Ramos (cell line): ENCODE measurements at regions not wholly inside any gene's neighbourhood (a gene's known extent, or its start where the extent isn't known, plus 50 kb on each side); places are given as distances from the start of the nearest gene placed in this dataset.

ENCODE experiments used
- in situ Hi-C: fragments of 300-500 bp; cut with MboI; formaldehyde crosslinking; loops from one replicate; pipeline ENCODE4 v1.14.3; 2022; ENCODE audit warnings: low sequenced_read_pairs; ENCODE audit not compliant: unreplicated experiment

DNA sequence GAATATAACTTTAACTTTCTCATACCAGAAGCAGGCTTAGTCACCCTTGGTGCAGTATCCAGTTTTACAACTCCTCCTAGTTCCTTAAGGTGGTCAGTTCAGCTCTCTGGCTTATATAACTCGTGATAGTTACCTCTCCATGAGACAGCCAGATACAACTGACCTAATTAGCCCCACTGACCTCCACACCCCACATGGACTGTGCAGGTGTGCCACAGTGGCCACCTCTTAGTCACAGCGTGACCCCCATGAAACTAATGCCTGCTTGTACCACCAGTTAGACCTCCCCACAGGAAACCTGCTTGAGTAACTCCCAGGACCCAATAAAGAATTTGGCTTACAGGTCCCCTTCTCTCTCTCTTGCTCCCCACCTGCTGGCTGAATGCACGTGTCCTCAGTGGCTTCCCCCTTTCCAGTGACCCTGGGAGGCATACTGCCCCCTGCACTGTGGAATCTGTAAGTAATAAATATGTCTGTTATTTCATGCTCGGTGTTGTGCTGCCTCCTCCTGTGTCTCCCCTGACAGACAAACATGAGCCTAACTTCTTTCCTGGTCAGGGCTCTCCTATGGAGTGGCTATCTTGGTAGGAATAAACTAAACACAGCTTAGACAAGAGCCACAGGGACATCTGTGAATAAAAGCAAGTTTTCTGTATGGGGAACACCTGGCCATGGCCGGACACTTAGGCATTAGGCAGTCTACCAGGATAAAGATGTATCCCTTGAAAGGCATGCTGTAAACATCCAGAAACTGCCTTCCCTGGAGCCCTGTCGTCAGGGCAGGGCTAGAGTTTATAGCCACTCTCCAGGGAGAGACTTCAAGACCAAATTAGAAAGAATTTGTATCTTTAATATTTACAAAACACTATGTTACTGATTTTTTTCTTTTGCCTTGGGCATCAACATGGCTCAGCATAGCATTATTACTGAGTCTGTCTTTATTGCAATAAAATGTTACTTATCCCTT, 209.7 kb upstream of the BOD1L1 start:
- in situ Hi-C loops, result no loop called here

DNA sequence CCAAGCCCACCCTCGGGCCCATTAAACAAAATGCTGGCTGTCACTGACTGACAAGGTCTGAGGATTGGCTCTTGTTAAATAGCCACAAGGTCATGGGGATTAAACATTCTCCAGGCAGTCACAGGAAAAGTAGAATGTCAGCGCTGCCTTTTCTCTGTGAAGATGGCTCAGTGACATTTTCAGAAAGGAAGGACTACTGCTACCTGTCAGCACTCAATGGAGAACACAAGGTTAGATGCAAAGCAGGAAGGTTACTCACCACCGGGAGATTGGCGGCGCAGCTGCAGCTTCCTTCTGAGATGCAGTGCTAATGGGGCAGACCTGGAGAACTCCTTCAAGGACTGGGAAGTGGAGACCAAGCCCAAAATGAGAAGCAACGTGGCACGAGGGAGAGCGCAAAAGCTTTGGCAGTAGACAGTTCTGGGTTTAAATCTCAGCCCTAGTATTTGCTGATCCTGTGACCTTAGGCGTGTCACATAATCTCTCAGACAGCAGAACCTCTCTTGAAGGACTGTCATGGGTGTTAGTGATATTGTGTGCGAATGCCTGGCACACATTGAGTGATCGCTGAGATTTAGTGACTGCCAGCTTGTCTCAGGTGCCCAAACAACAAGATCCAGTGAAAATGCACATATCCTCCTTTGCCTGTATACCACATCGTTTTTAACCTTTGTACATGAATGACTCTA, 213.1 kb upstream of the BOD1L1 start:
- in situ Hi-C loops, result no loop called here

DNA sequence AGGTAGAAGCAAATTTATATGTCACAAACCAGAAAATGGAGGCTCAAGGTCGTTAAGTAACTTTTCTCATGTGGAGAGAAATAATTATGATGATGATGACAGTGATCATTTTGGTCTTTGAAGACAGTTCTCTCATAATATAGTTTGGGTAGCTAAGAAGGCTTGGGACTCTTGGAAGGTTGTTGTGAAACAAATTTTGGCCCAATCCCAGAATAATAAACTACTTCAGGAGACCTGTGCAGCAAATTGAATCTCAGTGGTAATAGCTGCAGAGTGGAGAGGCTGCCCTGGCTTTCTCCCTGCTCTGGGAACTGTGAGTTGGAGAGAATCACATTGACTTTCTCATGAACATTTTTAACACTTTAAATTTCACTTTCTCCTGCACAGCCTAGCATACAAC, 217.2 kb upstream of the BOD1L1 start:
- in situ Hi-C loops, result no loop called here

DNA sequence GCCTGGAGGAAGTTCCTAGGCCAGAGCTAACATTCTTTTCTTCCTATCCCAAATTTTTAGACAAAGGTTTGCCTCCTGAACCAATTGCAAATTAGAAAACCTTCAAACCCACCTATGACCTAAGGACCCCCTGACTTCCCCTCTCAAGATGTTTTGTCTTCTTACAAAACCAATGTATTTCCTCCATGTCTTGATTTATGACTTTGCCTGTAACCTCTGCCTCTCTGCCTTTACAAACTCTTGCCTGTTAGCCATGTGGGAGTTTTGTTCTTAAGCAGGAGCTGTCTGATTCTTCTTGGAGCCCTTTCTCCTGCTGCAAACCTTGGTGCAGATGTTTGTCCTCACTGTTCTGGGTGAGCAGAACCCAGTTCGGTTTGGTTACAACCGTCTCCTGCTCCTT, 222.3 kb upstream of the BOD1L1 start:
- in situ Hi-C loops, result no loop called here

DNA sequence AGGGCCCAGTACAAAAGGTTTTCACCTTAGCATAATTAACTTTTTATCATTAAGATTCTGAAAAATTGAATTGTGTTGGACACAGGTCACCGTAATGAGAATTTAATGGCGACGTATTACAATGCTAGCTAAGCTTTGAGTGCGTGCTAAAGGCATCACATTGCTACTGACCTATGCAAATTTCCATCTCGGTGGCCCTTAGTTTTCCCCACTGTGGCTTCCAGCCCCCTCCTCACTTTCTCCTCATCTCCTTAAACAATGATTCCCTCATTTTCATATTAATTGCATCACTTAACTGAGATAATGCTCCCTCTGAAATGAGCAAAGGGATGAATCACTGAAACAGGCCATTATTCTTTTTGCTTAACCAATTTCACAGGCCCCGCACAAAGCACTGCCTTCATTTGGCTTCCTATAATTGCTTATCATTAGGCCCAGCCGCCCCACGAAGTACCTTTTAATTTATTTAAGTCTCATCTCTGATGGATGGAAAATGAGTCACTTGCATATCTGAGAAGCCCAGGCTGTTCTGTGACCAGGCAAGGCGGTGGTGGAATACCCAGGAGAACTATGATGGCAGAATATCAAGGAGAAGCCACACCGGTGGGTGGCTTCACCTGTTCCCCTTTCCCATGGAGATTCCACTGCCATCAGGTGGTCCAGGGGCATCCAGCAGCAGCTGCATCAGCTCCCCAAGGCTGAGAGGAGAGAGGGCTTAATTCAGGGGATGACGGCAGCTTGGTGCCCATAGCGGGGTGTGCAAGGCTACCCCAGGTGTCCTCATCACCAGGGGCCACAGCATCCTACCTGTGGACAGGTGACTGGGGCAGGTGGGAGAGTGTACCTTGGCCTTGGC, 223.8 kb upstream of the BOD1L1 start:
- in situ Hi-C loops, result no loop called here

DNA sequence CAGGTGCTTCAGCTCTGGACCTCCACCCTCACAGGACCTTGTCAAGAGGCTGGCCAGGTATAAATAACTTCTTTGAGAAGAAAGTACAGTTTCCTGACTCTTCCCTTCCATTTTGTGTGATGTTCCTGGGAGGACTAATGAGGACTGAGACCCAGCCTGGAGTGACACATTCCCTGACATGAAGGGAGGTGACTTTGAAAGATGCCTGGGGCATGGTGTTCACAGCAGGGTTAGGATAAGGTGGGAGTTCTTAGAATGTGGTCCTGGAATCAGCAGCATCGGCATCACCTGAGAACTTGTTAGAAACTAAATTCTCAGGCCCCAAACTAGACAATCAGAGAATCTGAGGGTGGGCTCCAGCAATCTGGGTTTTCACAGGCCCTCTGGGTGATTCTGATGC, 224.9 kb upstream of the BOD1L1 start:
- in situ Hi-C loops, result no loop called here

DNA sequence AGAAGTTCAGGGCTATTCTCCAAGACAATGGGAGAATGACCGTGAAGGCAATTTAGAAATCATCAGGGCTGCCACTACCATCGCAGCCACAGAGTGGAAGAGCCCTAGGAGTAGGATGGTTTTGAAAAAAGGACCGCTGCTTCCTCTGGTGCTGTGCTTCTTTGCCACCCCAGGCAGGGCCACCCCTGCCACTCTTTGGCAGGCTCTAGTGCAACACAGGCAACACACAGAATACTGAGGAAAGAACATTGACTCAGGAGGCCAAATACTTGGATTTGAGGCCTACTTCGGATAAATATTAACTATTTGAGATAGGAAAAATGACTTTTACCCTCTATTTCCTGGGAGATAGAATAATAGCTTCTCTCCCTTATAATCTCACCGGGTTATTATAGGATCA, 228.9 kb upstream of the BOD1L1 start:
- in situ Hi-C loops, result no loop called here

DNA sequence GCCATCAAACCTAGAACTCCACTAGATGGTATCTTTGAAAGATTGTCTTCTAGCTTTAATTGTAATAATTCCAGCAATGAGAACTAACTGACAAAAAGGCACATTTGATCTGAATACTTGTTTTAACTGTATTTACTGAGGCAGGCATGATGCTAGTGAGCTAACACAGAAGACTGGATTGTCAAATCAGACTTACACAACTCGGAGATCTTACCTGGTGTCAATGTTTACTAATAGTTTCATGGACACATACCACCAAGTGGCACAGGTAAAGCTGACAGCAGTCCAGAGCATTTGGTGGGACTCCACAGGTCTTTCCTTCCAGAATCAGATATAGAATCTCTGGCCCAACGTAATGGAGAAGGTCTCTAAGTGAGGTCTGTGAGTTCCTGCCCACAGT, 229.9 kb upstream of the BOD1L1 start:
- in situ Hi-C loops, result no loop called here

DNA sequence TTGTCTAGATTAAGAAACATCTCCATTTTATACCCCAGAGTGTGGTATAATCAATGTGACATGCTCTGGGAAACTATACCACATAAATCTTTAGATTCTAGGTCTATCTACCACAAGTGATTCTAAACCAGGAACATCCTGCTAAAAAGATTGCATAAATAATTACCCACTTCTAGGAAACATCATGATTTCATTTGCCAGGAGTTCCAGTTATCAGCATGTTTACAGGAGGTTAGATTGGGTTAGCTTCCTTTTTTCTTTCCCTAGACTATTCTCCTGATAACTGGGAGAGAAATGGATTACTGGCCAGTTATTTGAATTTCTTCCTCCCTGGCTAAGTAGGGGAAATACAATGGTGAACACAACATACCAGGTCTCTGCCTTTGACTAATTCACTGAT, 230.3 kb upstream of the BOD1L1 start:
- in situ Hi-C loops, result no loop called here

DNA sequence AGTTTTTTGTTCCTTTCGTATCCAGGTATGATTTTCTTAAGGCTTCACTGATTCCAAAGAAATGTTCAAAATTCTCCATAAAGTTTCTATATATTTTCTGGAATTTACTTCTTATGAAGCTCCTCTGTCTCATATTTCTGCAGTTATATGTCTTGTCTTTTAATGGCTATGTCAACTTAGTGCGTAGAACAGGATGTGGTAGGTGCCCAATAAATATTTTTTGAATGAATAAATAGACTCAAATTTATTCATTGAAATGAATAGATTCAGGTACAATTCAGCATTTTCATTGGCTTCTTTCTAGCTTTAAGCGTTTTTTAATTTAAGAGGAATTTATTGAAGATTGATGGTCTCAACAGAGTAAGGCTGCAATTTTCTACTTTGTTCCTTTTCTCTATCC, 231.9 kb upstream of the BOD1L1 start:
- in situ Hi-C loops, result no loop called here

DNA sequence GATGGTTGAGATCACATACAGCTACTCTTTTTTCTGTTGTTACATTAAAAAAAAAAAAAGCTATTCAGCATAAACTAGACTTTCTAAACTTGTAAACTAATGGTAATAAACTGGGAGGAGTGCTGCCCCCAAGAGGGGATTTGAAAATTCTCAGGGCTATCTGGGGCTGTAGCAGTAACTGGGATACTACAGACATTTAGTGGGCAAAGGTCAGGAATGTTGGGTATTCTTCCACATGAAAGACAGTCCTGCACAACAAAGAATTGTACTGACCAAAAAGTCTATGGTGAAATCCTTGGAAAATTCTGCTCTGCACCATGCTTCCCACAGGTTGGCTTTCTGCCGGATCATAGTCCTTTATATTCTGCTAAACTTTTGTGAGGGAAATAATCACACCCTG, 232.6 kb upstream of the BOD1L1 start:
- in situ Hi-C loops, result no loop called here

DNA sequence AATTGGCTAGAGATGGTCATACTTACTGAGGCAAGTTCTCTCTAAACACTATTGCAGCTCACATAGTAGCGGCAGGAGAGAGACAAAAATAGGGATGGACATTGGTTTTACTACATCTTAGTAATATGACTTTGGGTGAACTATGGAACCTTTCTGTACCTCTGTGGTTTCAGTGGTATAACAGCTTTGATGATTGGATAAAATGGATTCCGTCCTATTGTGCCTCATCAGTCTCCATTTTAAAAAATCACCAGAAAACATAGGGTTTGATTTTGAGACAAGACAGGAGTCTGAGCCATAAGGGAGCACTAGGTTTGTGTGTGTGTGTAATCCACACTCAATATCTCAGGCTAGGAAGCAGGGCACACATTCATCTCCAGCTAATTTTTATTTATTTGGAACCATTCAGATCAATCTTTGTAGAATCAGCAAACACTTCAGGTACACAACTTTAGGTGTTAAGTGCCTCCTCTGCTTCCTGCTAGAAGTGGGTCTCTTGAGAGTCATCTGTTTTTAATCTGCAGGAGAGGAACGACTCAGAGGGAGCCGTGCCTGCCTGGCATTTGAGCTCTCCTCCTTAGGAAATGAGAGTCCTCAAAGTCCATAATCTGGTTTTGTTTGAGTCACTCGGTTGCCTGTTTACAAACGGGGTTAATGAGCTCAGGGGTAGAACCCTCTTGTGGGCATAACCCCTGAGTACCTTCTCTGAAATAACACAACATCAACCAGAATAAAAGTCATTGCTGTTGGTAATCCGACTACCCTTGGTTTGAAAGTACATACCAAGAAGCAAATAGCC, 238.5 kb upstream of the BOD1L1 start:
- in situ Hi-C loops, result no loop called here

DNA sequence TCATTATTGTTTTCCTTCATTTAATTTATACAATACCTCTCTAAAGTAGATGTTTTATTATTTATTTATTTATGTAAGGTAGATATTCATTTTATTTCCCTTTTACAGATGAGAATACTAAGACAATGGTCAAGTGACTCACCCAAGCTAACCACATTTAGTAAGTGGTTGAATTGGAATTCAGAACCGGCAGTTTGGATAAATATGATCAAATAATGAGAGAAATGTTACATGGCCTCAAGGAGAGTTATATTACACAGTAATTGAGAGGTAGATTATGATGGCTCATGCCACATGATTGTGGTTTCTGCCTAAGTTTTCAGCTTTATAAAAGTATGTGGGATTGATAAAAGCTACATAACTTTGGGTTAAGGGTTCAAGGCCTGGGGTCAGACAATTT, 239.4 kb upstream of the BOD1L1 start:
- in situ Hi-C loops, result no loop called here

DNA sequence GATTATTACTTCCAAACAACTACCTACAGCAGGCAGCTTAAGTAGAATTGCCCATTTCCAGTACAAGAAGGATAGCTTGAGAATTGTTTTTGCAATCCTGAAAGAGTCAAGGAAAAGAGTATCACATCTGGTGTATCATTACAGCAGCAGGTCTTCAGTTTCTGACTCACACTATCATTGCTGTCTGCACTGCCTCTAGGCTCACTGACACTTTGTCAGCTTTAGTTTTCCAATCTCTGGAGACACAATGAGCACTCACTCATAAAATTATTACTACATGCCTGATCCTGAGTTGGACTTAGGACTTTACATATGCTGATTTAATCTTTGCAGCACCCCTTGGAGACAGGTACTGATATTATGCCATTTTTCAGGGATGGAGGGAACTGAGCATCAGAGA, 244.6 kb upstream of the BOD1L1 start:
- in situ Hi-C loops, result no loop called here

DNA sequence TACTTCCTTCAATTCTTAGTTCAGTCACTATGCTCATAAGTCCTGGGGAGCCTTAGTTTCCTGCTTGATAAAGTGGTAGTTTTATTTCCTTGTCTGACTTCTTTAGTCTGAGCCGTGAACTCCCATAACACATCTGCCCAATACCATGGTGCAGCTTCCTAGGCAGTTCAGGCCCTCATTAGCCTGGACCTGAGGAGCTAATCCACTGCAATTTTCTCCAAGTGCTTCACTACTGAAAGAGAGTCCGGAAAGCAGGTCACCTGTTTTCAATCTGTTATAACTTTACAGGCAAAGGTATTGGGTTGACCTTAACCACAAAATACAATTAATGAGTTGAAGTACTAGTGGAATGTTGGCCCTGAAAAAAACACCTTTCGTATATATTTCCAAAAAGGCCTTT, 245.4 kb upstream of the BOD1L1 start:
- in situ Hi-C loops, result no loop called here

DNA sequence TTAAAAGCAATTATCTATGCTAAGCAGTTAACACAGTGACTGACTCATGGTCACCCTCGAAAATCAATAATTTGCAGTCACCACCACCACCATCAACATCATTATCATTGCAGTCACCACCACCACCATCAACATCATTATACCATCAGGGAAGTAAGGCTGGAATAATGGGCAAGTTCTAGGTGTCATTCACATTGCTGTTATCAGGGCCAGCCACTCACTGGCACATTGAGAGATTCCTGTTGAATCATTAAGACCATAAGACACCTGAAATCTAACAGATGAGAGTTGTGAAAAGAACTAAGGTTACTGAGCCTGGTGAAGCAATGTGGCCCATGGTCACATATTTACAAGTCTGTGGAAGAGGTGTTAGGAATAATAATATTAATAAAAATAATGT, 247.7 kb upstream of the BOD1L1 start:
- in situ Hi-C loops, result no loop called here

DNA sequence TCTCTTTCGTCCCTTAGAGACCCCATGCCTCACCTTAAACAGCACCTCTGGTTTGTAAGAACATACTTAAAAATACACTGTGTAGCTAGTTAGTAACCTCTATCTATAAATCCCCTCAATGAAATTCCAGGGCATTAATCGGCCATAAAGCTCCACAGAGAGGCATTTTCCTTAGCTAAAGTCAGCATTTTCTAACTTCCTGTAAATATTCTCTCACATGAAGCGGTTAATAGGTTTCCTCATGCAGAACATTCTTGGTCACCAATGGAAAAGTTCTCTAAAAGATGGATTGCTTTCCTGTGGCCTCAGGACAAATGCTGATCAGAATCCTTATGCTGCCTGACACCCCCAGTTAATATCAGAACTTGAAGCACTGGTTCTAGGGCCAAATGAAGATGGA, 248.6 kb upstream of the BOD1L1 start:
- in situ Hi-C loops, result no loop called here

DNA sequence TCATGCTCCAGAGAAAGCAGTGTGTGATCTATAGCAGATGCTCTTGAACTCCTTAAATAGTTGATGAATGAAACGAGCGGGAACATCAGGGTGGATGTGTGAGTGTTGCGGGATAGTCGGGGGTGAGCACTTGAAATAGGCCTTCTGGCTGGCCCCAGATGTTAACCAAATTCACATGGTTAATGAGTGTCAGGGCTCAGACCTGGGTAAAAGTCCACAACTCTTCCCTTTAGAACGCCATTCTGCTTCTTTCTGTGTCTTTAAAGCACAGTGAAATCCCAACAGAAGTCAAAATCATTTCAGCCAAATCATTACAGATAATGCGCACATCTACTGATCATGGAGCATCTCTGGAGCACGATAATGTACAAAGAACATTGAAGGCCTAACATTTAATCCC, 249.4 kb upstream of the BOD1L1 start:
- in situ Hi-C loops, result no loop called here

DNA sequence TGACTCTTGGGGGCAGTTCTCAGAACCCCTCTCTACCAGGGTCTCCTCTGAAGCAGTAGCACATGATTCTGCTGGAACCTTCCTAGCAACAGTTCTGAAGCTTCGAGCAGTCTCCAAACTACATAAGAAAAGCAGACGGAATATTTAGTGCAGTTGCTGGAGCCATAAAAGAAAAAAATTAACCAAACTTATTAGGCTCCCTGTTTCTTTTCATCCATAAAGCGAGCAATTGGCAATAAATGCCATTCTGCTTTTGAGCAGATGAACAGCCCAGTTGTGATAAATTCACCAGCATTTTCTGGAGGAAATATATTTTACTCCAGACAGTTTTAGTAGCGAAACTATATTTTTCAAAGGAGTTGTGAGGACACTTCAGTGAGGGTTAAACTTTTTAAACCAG, 250.1 kb upstream of the BOD1L1 start:
- in situ Hi-C loops, result no loop called here

DNA sequence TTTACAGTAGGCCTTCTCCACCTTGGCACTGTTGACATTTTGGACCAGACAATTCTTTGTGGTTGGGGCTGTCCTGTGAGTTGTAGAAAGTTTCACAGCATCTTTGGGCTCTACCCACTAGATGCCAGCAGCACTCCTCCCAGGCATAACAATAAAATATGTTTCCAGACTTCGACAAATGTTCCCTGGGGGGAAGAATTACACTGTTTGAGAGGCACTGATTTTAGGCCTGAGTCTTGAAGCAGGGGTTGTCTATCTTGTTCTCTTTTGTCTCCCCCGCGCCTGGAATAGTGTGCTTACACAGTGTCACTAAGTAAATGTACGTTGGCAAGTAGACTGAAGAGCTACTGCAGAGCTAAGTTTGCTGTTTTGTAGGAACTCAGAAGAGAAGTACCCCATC, 254.4 kb upstream of the BOD1L1 start:
- in situ Hi-C loops, result no loop called here
